ENCODE measurements at regions not wholly inside any gene's neighbourhood (a gene's known extent, or its start where the extent isn't known, plus 50 kb on each side); places are given as distances from the start of the nearest gene placed in this dataset.

GRCh38 chr3:104908761-104909160 lies 457.9 kb upstream of the ALCAM start:
- no peak overlapping the region for H4K91ac ChIP-seq (replicated peaks; ENCODE audit: insufficient read length, low read length)
- H3K4me3 ChIP-seq (ENCODE audit: extremely low read depth in 1 of 4, insufficient read depth in 2 of 4, low read depth in 3 of 4, low read length in 4 of 4) = no peak overlapping the region
- DNase-seq (ENCODE audit: low read depth in 1 of 2, low spot score in 2 of 2) = no peak
- H3K56ac ChIP-seq (replicated peaks; ENCODE audit: insufficient read length, low read depth, low read length) = no peak overlapping the region
- no peaks in the 10 kb centered on the region for H3K23me2 ChIP-seq (ENCODE audit: low read depth, low read length)
- H4K5ac ChIP-seq (ENCODE audit: insufficient read length, low read depth, low read length) = no peak overlapping the region
- H3K18ac ChIP-seq (ENCODE audit: extremely low read depth, low read length) = no peak overlapping the region
- H3K27me3 ChIP-seq (replicated peaks in 1 of 4; ENCODE audit: control insufficient read depth in 3 of 4, extremely low read depth in 1 of 4, insufficient read depth in 3 of 4, low read length in 3 of 4) = no peaks in the 10 kb centered on the region
- no peak overlapping the region for H2BK15ac ChIP-seq (ENCODE audit: low read length)
- no peak overlapping the region; the same call in 1 of the 2 replicates for H2BK20ac ChIP-seq (ENCODE audit: low read length)
- H3K23ac ChIP-seq (ENCODE audit: insufficient read length) = no peak overlapping the region
- POLR2A ChIA-PET (ENCODE audit: partially characterized antibody) = no interaction called here
- H3K9me3 ChIP-seq (ENCODE audit: insufficient read depth in 2 of 2, low read depth in 1 of 2, low read length in 1 of 2) = peaks cover 2 to 5% of the 10 kb centered on the region in 2 experiments; a peak in 2 of 4 replicates
- peaks cover 0 to 7% (median 3%) of the 10 kb centered on the region in 4 experiments; a peak in 4 of 7 replicates for H3K4me1 ChIP-seq (replicated peaks in 1 of 4; ENCODE audit: control insufficient read depth in 3 of 4, insufficient read depth in 4 of 4, low read length in 3 of 4)
- no peak overlapping the region for H3K14ac ChIP-seq (ENCODE audit: insufficient read length)
- no peak overlapping the region for H3K4ac ChIP-seq (replicated peaks; ENCODE audit: insufficient read length, low read depth, low read length)
- no peaks in the 10 kb centered on the region for H3K36me3 ChIP-seq (ENCODE audit: control insufficient read depth in 2 of 4, insufficient read depth in 4 of 4, low read length in 3 of 4)
- no peak overlapping the region for H3K9ac ChIP-seq (replicated peaks in 1 of 4; ENCODE audit: extremely low read depth in 1 of 4, low read depth in 3 of 4, low read length in 3 of 4)
- no peaks in the 10 kb centered on the region for H3K79me2 ChIP-seq (ENCODE audit: control insufficient read depth in 1 of 2, insufficient read depth in 2 of 2, low read length in 2 of 2)
- no peak overlapping the region for H2BK12ac ChIP-seq (ENCODE audit: low read depth, low read length)
- H2BK120ac ChIP-seq (replicated peaks; ENCODE audit: low read depth, low read length) = no peak overlapping the region
- no peak overlapping the region for H3K27ac ChIP-seq (ENCODE audit: low read depth, low read length)
- H3K79me1 ChIP-seq (ENCODE audit: low read depth, low read length) = no peaks in the 10 kb centered on the region
- no peak overlapping the region for H4K8ac ChIP-seq (ENCODE audit: extremely low read depth, insufficient read depth, low read length)
- no peaks in the 10 kb centered on the region for H4K20me1 ChIP-seq (replicated peaks in 1 of 2; ENCODE audit: control insufficient read depth in 1 of 2, insufficient read depth in 2 of 2, low read length in 2 of 2)
- H3K4me2 ChIP-seq (ENCODE audit: insufficient read depth in 1 of 2, low read depth in 2 of 2, low read length in 2 of 2) = no peak overlapping the region
- 76% methylated on average over 2 of the region's 2 CpGs; no CpG with 5 or more reads in 1 of the 2 experiments for WGBS, 2 experiments (ENCODE audit: extremely low coverage in 1 of 2, insufficient coverage in 1 of 2, insufficient read length in 1 of 2, insufficient replicate concordance in 2 of 2, low coverage in 1 of 2, low lambda C conversion rate in 2 of 2, missing lambda C conversion rate in 1 of 2)
- CTCF ChIA-PET (ENCODE audit: partially characterized antibody) = interaction anchor here (1.7 kb wide), 1 partner anchor 11 kb away, joined by 4 read pairs; no protein-coding TSS in a partner anchor
- H2BK5ac ChIP-seq (ENCODE audit: low read depth, low read length) = no peak overlapping the region
- H2AFZ ChIP-seq (ENCODE audit: low read length) = 0 out of 2 replicates have a peak overlapping the region, but pooled peaks have one; percentile 53
- FAIRE-seq = no peak
- H2AK5ac ChIP-seq (ENCODE audit: low read depth, low read length) = no peak overlapping the region
- TF ChIP-seq SAP30 (IDR thresholded peaks at IDR 0.05; ENCODE audit: insufficient read depth, insufficient replicate concordance, low read length) (no peak), EP300 (IDR thresholded peaks at IDR 0.05; ENCODE audit: borderline replicate concordance in 1 of 2, low read depth in 2 of 2, low read length in 2 of 2) (no peak), RXRA (IDR thresholded peaks at IDR 0.05; ENCODE audit: insufficient read depth, low read depth, low read length) (no peak), HDAC6 (IDR thresholded peaks at IDR 0.05; ENCODE audit: low read depth, low read length) (no peak), RFX5 (IDR thresholded peaks at IDR 0.05; ENCODE audit: borderline replicate concordance, low read depth, low read length) (no peak), CEBPB (IDR thresholded peaks at IDR 0.05; ENCODE audit: low read depth, low read length) (no peak), KDM5A (IDR thresholded peaks at IDR 0.05; ENCODE audit: low read length) (no peak), NRF1 (IDR thresholded peaks at IDR 0.05; ENCODE audit: low read depth, low read length) (no peak), USF2 (IDR thresholded peaks at IDR 0.05; ENCODE audit: low read length) (no peak)
- TF ChIP-seq, protein P1, sequence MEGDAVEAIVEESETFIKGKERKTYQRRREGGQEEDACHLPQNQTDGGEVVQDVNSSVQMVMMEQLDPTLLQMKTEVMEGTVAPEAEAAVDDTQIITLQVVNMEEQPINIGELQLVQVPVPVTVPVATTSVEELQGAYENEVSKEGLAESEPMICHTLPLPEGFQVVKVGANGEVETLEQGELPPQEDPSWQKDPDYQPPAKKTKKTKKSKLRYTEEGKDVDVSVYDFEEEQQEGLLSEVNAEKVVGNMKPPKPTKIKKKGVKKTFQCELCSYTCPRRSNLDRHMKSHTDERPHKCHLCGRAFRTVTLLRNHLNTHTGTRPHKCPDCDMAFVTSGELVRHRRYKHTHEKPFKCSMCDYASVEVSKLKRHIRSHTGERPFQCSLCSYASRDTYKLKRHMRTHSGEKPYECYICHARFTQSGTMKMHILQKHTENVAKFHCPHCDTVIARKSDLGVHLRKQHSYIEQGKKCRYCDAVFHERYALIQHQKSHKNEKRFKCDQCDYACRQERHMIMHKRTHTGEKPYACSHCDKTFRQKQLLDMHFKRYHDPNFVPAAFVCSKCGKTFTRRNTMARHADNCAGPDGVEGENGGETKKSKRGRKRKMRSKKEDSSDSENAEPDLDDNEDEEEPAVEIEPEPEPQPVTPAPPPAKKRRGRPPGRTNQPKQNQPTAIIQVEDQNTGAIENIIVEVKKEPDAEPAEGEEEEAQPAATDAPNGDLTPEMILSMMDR (IDR thresholded peaks at IDR 0.05; ENCODE audit: control extremely low read depth in 1 of 3, insufficient read depth in 1 of 3, low read depth in 1 of 3, low read length in 3 of 3) = no peak
